SK-N-SH (cell line): ENCODE measurements at regions not wholly inside any gene's neighbourhood (a gene's known extent, or its start where the extent isn't known, plus 50 kb on each side); places are given as distances from the start of the nearest gene placed in this dataset.

Source experiments
- CTCF ChIA-PET: fragments of 300-600, 350-600 bp; formaldehyde crosslinking; extraction: SDS; loops from one replicate; lab custom pipeline; 2021; lab: Yijun Ruan, JAX
- POLR2A ChIA-PET: fragments of 350-600 bp; sonication (Branson Sonifier 250); formaldehyde crosslinking; extraction: SDS; loops from one replicate; lab custom pipeline; 2020; ENCODE audit warnings: antibody characterized with exemption, inconsistent platforms; lab: Yijun Ruan, JAX
- DNase-seq: peaks from one replicate; pipeline ENCODE4 v3.0.0; 2012
- H2AFZ ChIP-seq: fragments of 200-600 bp; sonication (generic); 2 replicates; pipeline ENCODE4 v1.8.1; 2016; ENCODE audit warnings: antibody characterized with exemption, mild to moderate bottlenecking, low read depth
- H3F3A ChIP-seq: fragments of 200-600 bp; sonication (generic); replicated peaks from 2 replicates; pipeline ENCODE3; 2016; ENCODE audit warnings: antibody characterized with exemption, mild to moderate bottlenecking; ENCODE audit not compliant: insufficient read depth
- H3K27ac ChIP-seq, 2 experiments: fragments of 200-500 bp in 1 of 2; fragments of 200-600 bp in 1 of 2; sonication (Bioruptor generic) in 1 of 2; sonication (generic), shearing (Covaris generic) in 1 of 2; 2 replicates each; pipeline versions ENCODE4 v1.5.1 to v1.6.1; 2014 to 2016; ENCODE audit warnings: low read depth in 2 of 2, inconsistent platforms in 1 of 2, low read length in 1 of 2, mild to moderate bottlenecking in 1 of 2, mixed read lengths in 1 of 2
- H3K27me3 ChIP-seq: fragments of 200-600 bp; sonication (generic), shearing (Covaris generic); 2 replicates; pipeline ENCODE4 v1.6.1; 2016; ENCODE audit warnings: mixed run types; ENCODE audit not compliant: insufficient read depth
- H3K36me3 ChIP-seq, 2 experiments: fragments of 200-500 bp in 1 of 2; fragments of 200-600 bp in 1 of 2; sonication (Bioruptor generic) in 1 of 2; sonication (generic) in 1 of 2; replicated peaks in 1 of 2; 2 replicates each; pipeline versions ENCODE3 to v1.5.1; 2014 to 2016; ENCODE audit warnings: low read length in 1 of 2, mild to moderate bottlenecking in 1 of 2; ENCODE audit not compliant: insufficient read depth in 2 of 2, control insufficient read depth in 1 of 2
- H3K4me1 ChIP-seq, 2 experiments: fragments of 200-500 bp in 1 of 2; fragments of 200-600 bp in 1 of 2; sonication (Bioruptor generic) in 1 of 2; sonication (generic), shearing (Covaris generic) in 1 of 2; 2 replicates each; pipeline versions ENCODE4 v1.5.1 to v1.6.1; 2014 to 2016; ENCODE audit warnings: low read depth in 1 of 2, low read length in 1 of 2, mixed run types in 1 of 2; ENCODE audit not compliant: insufficient read depth in 2 of 2, control insufficient read depth in 1 of 2
- H3K4me2 ChIP-seq: fragments of 200-600 bp; sonication (generic), shearing (Covaris generic); 2 replicates; pipeline ENCODE4 v1.6.1; 2017; ENCODE audit warnings: mixed run types
- H3K4me3 ChIP-seq, 2 experiments: fragments of 200-500 bp in 1 of 2; fragments of 200-600 bp in 1 of 2; sonication (Bioruptor generic) in 1 of 2; sonication (generic), shearing (Covaris generic) in 1 of 2; 2 replicates each; pipeline versions ENCODE4 v1.5.1 to v1.8.1; 2014 to 2016; ENCODE audit warnings: low read depth in 2 of 2, inconsistent platforms in 1 of 2, low read length in 1 of 2, mild to moderate bottlenecking in 1 of 2, mixed read lengths in 1 of 2, moderate library complexity in 1 of 2
- H3K79me2 ChIP-seq: fragments of 200-600 bp; sonication (generic); 2 replicates; pipeline ENCODE4 v1.8.1; 2017; ENCODE audit warnings: mild to moderate bottlenecking; ENCODE audit not compliant: insufficient read depth
- H3K9ac ChIP-seq: fragments of 200-600 bp; sonication (generic); 2 replicates; pipeline ENCODE4 v1.6.1; 2017; ENCODE audit warnings: mixed run types
- H3K9me2 ChIP-seq: fragments of 200-600 bp; sonication (generic); 2 replicates; pipeline ENCODE4 v1.6.1; 2017; ENCODE audit warnings: mixed run types
- H3K9me3 ChIP-seq: fragments of 200-600 bp; sonication (generic); 2 replicates; pipeline ENCODE4 v1.6.1; 2017; ENCODE audit warnings: mixed run types, mild to moderate bottlenecking, moderate library complexity
- H4K20me1 ChIP-seq: fragments of 200-600 bp; sonication (generic); 2 replicates; pipeline ENCODE4 v1.6.1; 2017; ENCODE audit warnings: mild to moderate bottlenecking, mixed run types; ENCODE audit not compliant: insufficient read depth
- CHD2 ChIP-seq: fragments of 150-350 bp; IDR thresholded peaks from 2 replicates; pipeline ENCODE4 v1.6.1; 2018; ENCODE audit warnings: low read length; ENCODE audit not compliant: partially characterized antibody
- CTCF ChIP-seq: fragments of 200-600 bp; sonication (generic); IDR thresholded peaks from 2 replicates; pipeline ENCODE4 v1.6.1; 2017; ENCODE audit warnings: antibody characterized with exemption, mild to moderate bottlenecking, moderate library complexity
- ELF1 ChIP-seq: IDR thresholded peaks from 2 replicates; pipeline ENCODE4 v1.4.0; 2012
- FOSL2 ChIP-seq: IDR thresholded peaks from 2 replicates; pipeline ENCODE4 v1.4.0; 2012; ENCODE audit warnings: low read depth, mild to moderate bottlenecking, moderate library complexity, borderline replicate concordance
- GATA2 ChIP-seq: sonication (generic); formaldehyde crosslinking; IDR thresholded peaks from 2 replicates; pipeline ENCODE4 v1.5.0; 2020; ENCODE audit warnings: mild to moderate bottlenecking, missing genetic modification reagents
- JUND ChIP-seq: IDR thresholded peaks from 2 replicates; pipeline ENCODE4 v1.4.0; 2012
- MEF2A ChIP-seq: IDR thresholded peaks from 2 replicates; pipeline ENCODE4 v1.4.0; 2012; ENCODE audit warnings: low read depth, borderline replicate concordance
- MXI1 ChIP-seq: IDR thresholded peaks from 2 replicates; pipeline ENCODE4 v1.6.1; 2012; ENCODE audit warnings: mild to moderate bottlenecking, low read depth, low read length, improper control_type of control experiment
- NFIC ChIP-seq: IDR thresholded peaks from 2 replicates; pipeline ENCODE4 v1.4.0; 2012; ENCODE audit warnings: borderline replicate concordance
- NRF1 ChIP-seq: IDR thresholded peaks from 2 replicates; pipeline ENCODE4 v1.6.1; 2012; ENCODE audit warnings: low read depth, mild to moderate bottlenecking, low read length
- PBX3 ChIP-seq: IDR thresholded peaks from 2 replicates; pipeline ENCODE4; 2012
- POLR2AphosphoS5 ChIP-seq: IDR thresholded peaks from 2 replicates; pipeline ENCODE4 v1.6.1; 2012; ENCODE audit warnings: low read depth, low read length
- RAD21 ChIP-seq: IDR thresholded peaks from 2 replicates; pipeline ENCODE4 v1.6.1; 2012; ENCODE audit warnings: mild to moderate bottlenecking, low read length
- RFX5 ChIP-seq: IDR thresholded peaks from 2 replicates; pipeline ENCODE4 v1.6.1; 2012; ENCODE audit warnings: mild to moderate bottlenecking, improper control_type of control experiment, low read length
- RXRA ChIP-seq: IDR thresholded peaks from 2 replicates; pipeline ENCODE4 v1.4.0; 2012; ENCODE audit warnings: low read depth, mild to moderate bottlenecking, borderline replicate concordance
- SMC3 ChIP-seq: IDR thresholded peaks from 2 replicates; pipeline ENCODE4 v1.6.1; 2012; ENCODE audit warnings: low read depth, low read length, improper control_type of control experiment
- TAF1 ChIP-seq: IDR thresholded peaks from 2 replicates; pipeline ENCODE4 v1.6.1; 2012; ENCODE audit warnings: low read depth, mild to moderate bottlenecking, low read length, moderate library complexity, borderline replicate concordance
- USF1 ChIP-seq: IDR thresholded peaks from 2 replicates; pipeline ENCODE4 v1.4.0; 2012; ENCODE audit warnings: low read depth, borderline replicate concordance
- YY1 ChIP-seq: IDR thresholded peaks from 2 replicates; pipeline ENCODE4 v1.4.0; 2012; ENCODE audit warnings: low read depth, mild to moderate bottlenecking
- WGBS: methylation state at CpG from one replicate; pipeline ENCODE4 v1.1.6; 2017; ENCODE audit warnings: low lambda C conversion rate; 5-methylcytosine and 5-hydroxymethylcytosine counted together
- TF ChIP-seq, protein P1 (sequence below): IDR thresholded peaks from 2 replicates; pipeline ENCODE4 v1.4.0; 2012; ENCODE audit warnings: low read depth, borderline replicate concordance
- TF ChIP-seq, protein P2 (sequence below): fragments of 150-350 bp; IDR thresholded peaks from 2 replicates; pipeline ENCODE4 v1.6.1; 2016; ENCODE audit warnings: mild to moderate bottlenecking, low read depth, low read length
- TF ChIP-seq, protein P3 (sequence below): IDR thresholded peaks from 2 replicates; pipeline ENCODE4 v1.4.0; 2012; ENCODE audit warnings: low read depth

GRCh38 chr6:76835695-76836094, 627.6 kb downstream of the HTR1B start (continued):
- TF ChIP-seq FOSL2: no peak
- TF ChIP-seq PBX3: no peak
- no peak for TF ChIP-seq GATA2 (CRISPR knock-in tag)
- TF ChIP-seq ELF1: no peak
- TF ChIP-seq NRF1: no peak
- no peak for TF ChIP-seq RFX5
- no peak for TF ChIP-seq MXI1
- TF ChIP-seq, protein P1, sequence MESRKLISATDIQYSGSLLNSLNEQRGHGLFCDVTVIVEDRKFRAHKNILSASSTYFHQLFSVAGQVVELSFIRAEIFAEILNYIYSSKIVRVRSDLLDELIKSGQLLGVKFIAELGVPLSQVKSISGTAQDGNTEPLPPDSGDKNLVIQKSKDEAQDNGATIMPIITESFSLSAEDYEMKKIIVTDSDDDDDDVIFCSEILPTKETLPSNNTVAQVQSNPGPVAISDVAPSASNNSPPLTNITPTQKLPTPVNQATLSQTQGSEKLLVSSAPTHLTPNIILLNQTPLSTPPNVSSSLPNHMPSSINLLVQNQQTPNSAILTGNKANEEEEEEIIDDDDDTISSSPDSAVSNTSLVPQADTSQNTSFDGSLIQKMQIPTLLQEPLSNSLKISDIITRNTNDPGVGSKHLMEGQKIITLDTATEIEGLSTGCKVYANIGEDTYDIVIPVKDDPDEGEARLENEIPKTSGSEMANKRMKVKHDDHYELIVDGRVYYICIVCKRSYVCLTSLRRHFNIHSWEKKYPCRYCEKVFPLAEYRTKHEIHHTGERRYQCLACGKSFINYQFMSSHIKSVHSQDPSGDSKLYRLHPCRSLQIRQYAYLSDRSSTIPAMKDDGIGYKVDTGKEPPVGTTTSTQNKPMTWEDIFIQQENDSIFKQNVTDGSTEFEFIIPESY: no peak
- no peak for TF ChIP-seq SMC3
- TF ChIP-seq, all 33 proteins: peak for 0

- Histone ChIP-seq H3K4me3 (no peak overlapping the region), H3K4me2 (no peak overlapping the region), H3K9me3 (no peaks in the 10 kb centered on the region), H3K9ac (no peak overlapping the region), H3K27me3 (no peaks in the 10 kb centered on the region), H3F3A (no peaks in the 10 kb centered on the region), H3K4me1 (no peaks in the 10 kb centered on the region; a peak in 1 of 4 replicates), H4K20me1 (no peaks in the 10 kb centered on the region), H3K27ac (no peak overlapping the region), H3K9me2 (no peaks in the 10 kb centered on the region), H3K79me2 (no peaks in the 10 kb centered on the region), H2AFZ (no peak overlapping the region), H3K36me3 (no peaks in the 10 kb centered on the region)
- DNase-seq: no peak
- 0% methylated on average over 1 of the region's 1 CpG for WGBS
- no peak for TF ChIP-seq NFIC
- no peak for TF ChIP-seq USF1
- TF ChIP-seq, protein P2, sequence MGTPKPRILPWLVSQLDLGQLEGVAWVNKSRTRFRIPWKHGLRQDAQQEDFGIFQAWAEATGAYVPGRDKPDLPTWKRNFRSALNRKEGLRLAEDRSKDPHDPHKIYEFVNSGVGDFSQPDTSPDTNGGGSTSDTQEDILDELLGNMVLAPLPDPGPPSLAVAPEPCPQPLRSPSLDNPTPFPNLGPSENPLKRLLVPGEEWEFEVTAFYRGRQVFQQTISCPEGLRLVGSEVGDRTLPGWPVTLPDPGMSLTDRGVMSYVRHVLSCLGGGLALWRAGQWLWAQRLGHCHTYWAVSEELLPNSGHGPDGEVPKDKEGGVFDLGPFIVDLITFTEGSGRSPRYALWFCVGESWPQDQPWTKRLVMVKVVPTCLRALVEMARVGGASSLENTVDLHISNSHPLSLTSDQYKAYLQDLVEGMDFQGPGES: no peak
- TF ChIP-seq GATA2 (CRISPR knock-in tag): no peak
- no peak for TF ChIP-seq NRF1
- no peak for TF ChIP-seq CHD2
- TF ChIP-seq, protein P3, sequence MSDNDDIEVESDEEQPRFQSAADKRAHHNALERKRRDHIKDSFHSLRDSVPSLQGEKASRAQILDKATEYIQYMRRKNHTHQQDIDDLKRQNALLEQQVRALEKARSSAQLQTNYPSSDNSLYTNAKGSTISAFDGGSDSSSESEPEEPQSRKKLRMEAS: no peak
- no peak for TF ChIP-seq CTCF
- TF ChIP-seq POLR2AphosphoS5: no peak
- TF ChIP-seq, protein P1: no peak
- no peak for TF ChIP-seq RAD21
- no peak for TF ChIP-seq ELF1
- TF ChIP-seq FOSL2: no peak
- TF ChIP-seq RXRA: no peak
- no peak for TF ChIP-seq TAF1
- no peak for TF ChIP-seq MEF2A
- TF ChIP-seq YY1: no peak
- no peak for TF ChIP-seq JUND
- POLR2A ChIA-PET: no interaction called here
- CTCF ChIA-PET: interaction anchor here (1.1 kb wide), 1 partner anchor 10 kb away, joined by 3 read pairs; no protein-coding TSS in a partner anchor
Observed at GRCh38 chr6:76835293-76835692, 628.0 kb downstream of the HTR1B start.
